Gastrocnemius medialis (tissue), 4 donors: ENCODE measurements at regions not wholly inside any gene's neighbourhood (a gene's known extent, or its start where the extent isn't known, plus 50 kb on each side); places are given as distances from the start of the nearest gene placed in this dataset.

Source experiments
- CTCF ChIP-seq, 5 experiments: fragments of 450-650 bp in 3 of 5; fragments of 200-600 bp in 2 of 5; sonication (generic) in 2 of 5; IDR thresholded peaks in 4 of 5; conservative IDR thresholded peaks in 1 of 5; 1 replicate in 4 of 5; 2 replicates in 1 of 5; pipeline ENCODE4 v1.5.1; 2016 to 2019; ENCODE audit warnings: antibody characterized with exemption in 5 of 5, mild to moderate bottlenecking in 3 of 5, moderate library complexity in 3 of 5
- POLR2A ChIP-seq, 2 donors: fragments of 450-650 bp; IDR thresholded peaks; one replicate each; pipeline ENCODE4 v1.6.1; 2017; ENCODE audit warnings: antibody characterized with exemption in 2 of 2, mild to moderate bottlenecking in 2 of 2, moderate library complexity in 2 of 2

GRCh38 chr6:115078555-115078954 lies 735.7 kb upstream of the HS3ST5 start:
- TF ChIP-seq CTCF (IDR thresholded peaks at IDR 0.05 in 4 of 5, conservative IDR thresholded peaks at IDR 0.05 in 1 of 5) (no peak), POLR2A (IDR thresholded peaks at IDR 0.05) (no peak)
